ENCODE measurements at regions not wholly inside any gene's neighbourhood (a gene's known extent, or its start where the extent isn't known, plus 50 kb on each side); places are given as distances from the start of the nearest gene placed in this dataset.

GRCh38 chr2:53286345-53286744, 481.3 kb upstream of the CHAC2 start:
- TF ChIP-seq CTCF (IDR thresholded peaks at IDR 0.05): no peak
- no peak for TF ChIP-seq POLR2A (IDR thresholded peaks at IDR 0.05)
- TF ChIP-seq EP300 (IDR thresholded peaks at IDR 0.05): no peak
